Hippocampal formation (tissue), 2 donors: ENCODE measurements at regions not wholly inside any gene's neighbourhood (a gene's known extent, or its start where the extent isn't known, plus 50 kb on each side); places are given as distances from the start of the nearest gene placed in this dataset.

Source experiments
- DNase-seq, 2 donors: peaks; one replicate each; lab custom pipeline; 2025; lab: John Stamatoyannopoulos, UW

GRCh38 chr4:151988591-151988990, 227.8 kb upstream of the GATB start:
- peak in 1 of 2 donors; percentile 22 for DNase-seq

- DNase-seq = no peak
Measured at GRCh38 chr4:151987606-151988005, 226.8 kb upstream of the GATB start.

- DNase-seq = no peak
Measured at GRCh38 chr4:151983854-151984253, 223.0 kb upstream of the GATB start.

- DNase-seq = no peak
Measured at GRCh38 chr4:151979819-151980218, 219.0 kb upstream of the GATB start.

- DNase-seq = no peak
Measured at GRCh38 chr4:151968643-151969042, 207.8 kb upstream of the GATB start.

- DNase-seq = no peak
Measured at GRCh38 chr4:151967074-151967473, 206.3 kb upstream of the GATB start.

- DNase-seq = no peak
Measured at GRCh38 chr4:151962138-151962823, 201.5 kb upstream of the GATB start.

GRCh38 chr4:151961456-151961855, 200.6 kb upstream of the GATB start:
- DNase-seq = no peak

GRCh38 chr4:151960449-151961230, 199.8 kb upstream of the GATB start:
- DNase-seq = peak in 1 of 2 donors; percentile 18

- DNase-seq = no peak
Measured at GRCh38 chr4:151957153-151957552, 196.3 kb upstream of the GATB start.

- DNase-seq = no peak
Measured at GRCh38 chr4:151955721-151956380, 195.0 kb upstream of the GATB start.

- DNase-seq = no peak
Measured at GRCh38 chr4:151953795-151954372, 193.1 kb upstream of the GATB start.

GRCh38 chr4:151953312-151953711, 192.5 kb upstream of the GATB start:
- DNase-seq = no peak

GRCh38 chr4:151952711-151953254, 192.0 kb upstream of the GATB start:
- no peak for DNase-seq

- DNase-seq = no peak
Measured at GRCh38 chr4:151952137-151952536, 191.3 kb upstream of the GATB start.

GRCh38 chr4:151951671-151952050, 190.9 kb upstream of the GATB start:
- no peak for DNase-seq

GRCh38 chr4:151950993-151951670, 190.3 kb upstream of the GATB start:
- no peak for DNase-seq

GRCh38 chr4:151948351-151949016, 187.7 kb upstream of the GATB start:
- DNase-seq = no peak

GRCh38 chr4:151946718-151947117, 185.9 kb upstream of the GATB start:
- DNase-seq = no peak

- no peak for DNase-seq
Measured at GRCh38 chr4:151942971-151943370, 182.2 kb upstream of the GATB start.
